ENCODE measurements at regions not wholly inside any gene's neighbourhood (a gene's known extent, or its start where the extent isn't known, plus 50 kb on each side); places are given as distances from the start of the nearest gene placed in this dataset.

DNA sequence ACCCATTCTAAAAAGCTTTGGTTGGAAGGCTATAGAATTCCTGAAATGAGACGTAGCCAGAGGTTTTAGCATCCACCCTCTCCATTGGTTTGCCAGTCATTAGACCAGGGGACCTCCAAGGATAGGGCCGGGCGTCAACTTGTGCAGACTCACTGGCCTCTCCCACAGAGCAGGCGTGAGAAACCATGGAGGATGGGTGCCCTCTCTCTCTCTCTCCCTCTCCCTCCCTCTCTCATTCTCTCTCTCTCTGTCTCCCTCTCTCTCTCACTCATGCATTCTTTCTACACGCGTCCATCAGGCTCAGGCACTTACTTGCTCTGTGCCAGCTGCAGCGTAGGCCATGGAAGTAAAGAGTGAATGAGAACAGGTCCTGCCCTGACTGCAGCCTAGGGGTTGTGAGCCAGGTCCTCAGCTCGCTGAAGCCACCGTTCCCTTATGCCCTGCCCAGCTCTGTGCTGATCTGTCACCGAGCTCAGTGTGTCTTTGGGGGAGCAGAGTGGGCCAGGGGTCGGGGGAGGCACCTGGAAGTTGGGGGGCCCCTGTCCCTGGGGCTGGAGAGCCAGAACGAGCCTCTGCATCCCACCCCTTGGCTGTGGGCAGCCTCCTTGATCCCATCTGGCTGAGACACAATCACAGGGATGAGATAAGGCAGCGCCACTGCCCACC is 304.4 kb upstream of the HS6ST1 start:
- TF ChIP-seq ZNF232 (CRISPR knock-in tag; IDR thresholded peaks at IDR 0.05) (no peak), ZBTB1 (CRISPR knock-in tag; IDR thresholded peaks at IDR 0.05; ENCODE audit: borderline replicate concordance, low read depth) (no peak), CTCF (IDR thresholded peaks at IDR 0.05 in 2 of 3, conservative IDR thresholded peaks at IDR 0.05 in 1 of 3; ENCODE audit: insufficient read depth in 2 of 3, low read depth in 1 of 3, low read length in 3 of 3) (no peak), JUND (IDR thresholded peaks at IDR 0.05; ENCODE audit: borderline replicate concordance, low read depth, low read length) (no peak), JUND (tag; IDR thresholded peaks at IDR 0.05; ENCODE audit: borderline replicate concordance, low read depth, low read length) (no peak), CHD2 (IDR thresholded peaks at IDR 0.05; ENCODE audit: low read depth, low read length) (no peak), EZH2 (IDR thresholded peaks at IDR 0.05; ENCODE audit: borderline replicate concordance, low read depth, low read length) (no peak), ATF3 (IDR thresholded peaks at IDR 0.05) (no peak), ATF3 (CRISPR knock-in tag; conservative IDR thresholded peaks at IDR 0.05) (no peak), TCF7 (IDR thresholded peaks at IDR 0.05; ENCODE audit: borderline replicate concordance) (no peak), HMG20B (CRISPR knock-in tag; IDR thresholded peaks at IDR 0.05) (no peak), ZNF766 (CRISPR knock-in tag; conservative IDR thresholded peaks at IDR 0.05) (no peak), CBFB (CRISPR knock-in tag; IDR thresholded peaks at IDR 0.05) (no peak)
- TF ChIP-seq, protein P1, sequence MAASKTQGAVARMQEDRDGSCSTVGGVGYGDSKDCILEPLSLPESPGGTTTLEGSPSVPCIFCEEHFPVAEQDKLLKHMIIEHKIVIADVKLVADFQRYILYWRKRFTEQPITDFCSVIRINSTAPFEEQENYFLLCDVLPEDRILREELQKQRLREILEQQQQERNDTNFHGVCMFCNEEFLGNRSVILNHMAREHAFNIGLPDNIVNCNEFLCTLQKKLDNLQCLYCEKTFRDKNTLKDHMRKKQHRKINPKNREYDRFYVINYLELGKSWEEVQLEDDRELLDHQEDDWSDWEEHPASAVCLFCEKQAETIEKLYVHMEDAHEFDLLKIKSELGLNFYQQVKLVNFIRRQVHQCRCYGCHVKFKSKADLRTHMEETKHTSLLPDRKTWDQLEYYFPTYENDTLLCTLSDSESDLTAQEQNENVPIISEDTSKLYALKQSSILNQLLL (CRISPR knock-in tag; IDR thresholded peaks at IDR 0.05; ENCODE audit: borderline replicate concordance), result no peak
- TF ChIP-seq, protein P2, sequence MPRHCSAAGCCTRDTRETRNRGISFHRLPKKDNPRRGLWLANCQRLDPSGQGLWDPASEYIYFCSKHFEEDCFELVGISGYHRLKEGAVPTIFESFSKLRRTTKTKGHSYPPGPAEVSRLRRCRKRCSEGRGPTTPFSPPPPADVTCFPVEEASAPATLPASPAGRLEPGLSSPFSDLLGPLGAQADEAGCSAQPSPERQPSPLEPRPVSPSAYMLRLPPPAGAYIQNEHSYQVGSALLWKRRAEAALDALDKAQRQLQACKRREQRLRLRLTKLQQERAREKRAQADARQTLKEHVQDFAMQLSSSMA (CRISPR knock-in tag; IDR thresholded peaks at IDR 0.05), result no peak
